Endothelial cell of umbilical vein (primary cell): ENCODE measurements at regions not wholly inside any gene's neighbourhood (a gene's known extent, or its start where the extent isn't known, plus 50 kb on each side); places are given as distances from the start of the nearest gene placed in this dataset.

Experiments used
- BruUV-seq: library from RNA; stranded (reverse); fragments of 400-500 nt; replicated peaks from 2 replicates; lab custom pipeline; 2021; lab: Mats Ljungman, UMichigan
- CTCF ChIA-PET: fragments of 300-600, 350-600 bp; sonication (Branson Sonifier 250); formaldehyde crosslinking; loops from one replicate; lab custom pipeline; 2021; ENCODE audit warnings: antibody characterized with exemption, inconsistent platforms; lab: Charles Lee
- POLR2A ChIA-PET: fragments of 300-600, 350-600 bp; sonication (Branson Sonifier 250); formaldehyde crosslinking; loops from one replicate; lab custom pipeline; 2021; ENCODE audit warnings: antibody characterized with exemption, inconsistent platforms; lab: Charles Lee
- DNase-seq: peaks from one replicate; pipeline ENCODE4 v3.0.0-alpha.2; 2011; ENCODE audit warnings: low read depth, low spot score
- FAIRE-seq: peaks from 2 replicates; lab custom pipeline; 2011; peaks lifted over from hg19 to GRCh38; lab: Jason Lieb, UNC
- H2AFZ ChIP-seq: 2 replicates; pipeline ENCODE4 v1.6.0; 2012; ENCODE audit warnings: low read depth, low read length, control low read depth, inconsistent platforms
- H3K27ac ChIP-seq: 2 replicates; pipeline ENCODE4 v1.5.1; 2011; ENCODE audit warnings: low read depth, mild to moderate bottlenecking, control low read depth, low read length, moderate library complexity; ENCODE audit not compliant: insufficient read depth
- H3K27me3 ChIP-seq, 2 experiments: 2 replicates each; pipeline versions ENCODE4 v1.6.0 to v1.6.1; 2011; ENCODE audit warnings: low read length in 2 of 2, mixed read lengths in 1 of 2; ENCODE audit not compliant: control insufficient read depth in 2 of 2, insufficient read depth in 2 of 2
- H3K36me3 ChIP-seq, 2 experiments: 2 replicates in 1 of 2; 3 replicates in 1 of 2; pipeline ENCODE4 v1.5.1; 2011; ENCODE audit warnings: low read length in 2 of 2, mild to moderate bottlenecking in 1 of 2, moderate library complexity in 1 of 2; ENCODE audit not compliant: control insufficient read depth in 2 of 2, insufficient read depth in 2 of 2; ENCODE audit errors: extremely low read depth in 1 of 2
- H3K4me1 ChIP-seq: 3 replicates; pipeline ENCODE4 v1.5.1; 2011; ENCODE audit warnings: mild to moderate bottlenecking, low read length; ENCODE audit not compliant: control insufficient read depth, insufficient read depth; ENCODE audit errors: extremely low read depth
- H3K4me2 ChIP-seq: 2 replicates; pipeline ENCODE4 v1.6.1; 2011; ENCODE audit warnings: low read length, control low read depth, mixed read lengths; ENCODE audit not compliant: insufficient read depth
- H3K4me3 ChIP-seq, 3 experiments: fragments of 200-600 bp in 1 of 3; sonication (generic), shearing (Covaris generic) in 1 of 3; replicated peaks in 1 of 3; 2 replicates each; pipeline ENCODE4 v1.5.1; 2011 to 2016; ENCODE audit warnings: control low read depth in 3 of 3, low read length in 3 of 3, mild to moderate bottlenecking in 2 of 3, inconsistent platforms in 1 of 3, low read depth in 1 of 3, moderate library complexity in 1 of 3; ENCODE audit not compliant: insufficient read depth in 1 of 3
- H3K79me2 ChIP-seq: 2 replicates; pipeline ENCODE4 v1.6.0; 2012; ENCODE audit warnings: low read length, inconsistent platforms; ENCODE audit not compliant: control insufficient read depth, insufficient read depth
- H3K9ac ChIP-seq: replicated peaks from 2 replicates; pipeline ENCODE3; 2011; ENCODE audit warnings: low read length, control low read depth; ENCODE audit not compliant: insufficient read depth; ENCODE audit errors: extremely low read depth
- H3K9me1 ChIP-seq: replicated peaks from 3 replicates; pipeline ENCODE4 v1.6.0; 2011; ENCODE audit warnings: mild to moderate bottlenecking, low read length; ENCODE audit not compliant: control insufficient read depth, insufficient read depth; ENCODE audit errors: extremely low read depth
- H3K9me3 ChIP-seq: replicated peaks from 2 replicates; pipeline ENCODE4 v1.5.1; 2012; ENCODE audit warnings: low read length, inconsistent platforms; ENCODE audit not compliant: control insufficient read depth, insufficient read depth
- H4K20me1 ChIP-seq: replicated peaks from 2 replicates; pipeline ENCODE3; 2011; ENCODE audit warnings: mild to moderate bottlenecking, low read length; ENCODE audit not compliant: control insufficient read depth, insufficient read depth; ENCODE audit errors: extremely low read depth
- CTCF ChIP-seq, 2 donors: IDR thresholded peaks; 1 replicate in 1 of 2; 2 replicates in 1 of 2; pipeline ENCODE4 v1.5.1; 2011; ENCODE audit warnings: low read length in 2 of 2, mild to moderate bottlenecking in 2 of 2, moderate library complexity in 2 of 2, control low read depth in 1 of 2, inconsistent platforms in 1 of 2, low read depth in 1 of 2; ENCODE audit not compliant: insufficient read depth in 1 of 2; ENCODE audit errors: extremely low read depth in 1 of 2
- EZH2 ChIP-seq: IDR thresholded peaks from 2 replicates; pipeline ENCODE4 v1.6.1; 2012; ENCODE audit warnings: borderline replicate concordance, low read depth, mild to moderate bottlenecking, moderate library complexity, low read length, inconsistent platforms; ENCODE audit not compliant: severe bottlenecking
- GATA2 ChIP-seq: IDR thresholded peaks from 2 replicates; pipeline ENCODE4 v1.7.0; 2011; ENCODE audit warnings: low read depth, mild to moderate bottlenecking, moderate library complexity, mixed read lengths, low read length; ENCODE audit not compliant: insufficient read length, insufficient read depth
- JUN ChIP-seq: IDR thresholded peaks from 2 replicates; pipeline ENCODE4 v1.6.1; 2011; ENCODE audit warnings: borderline replicate concordance, low read depth; ENCODE audit not compliant: insufficient read length, insufficient read depth
- MAX ChIP-seq: IDR thresholded peaks from 2 replicates; pipeline ENCODE4 v1.6.1; 2011; ENCODE audit not compliant: insufficient read depth, insufficient read length
- MYC ChIP-seq: IDR thresholded peaks from one replicate; pipeline ENCODE4 v1.6.1; 2011; ENCODE audit warnings: mild to moderate bottlenecking, low read depth, low read length
- POLR2A ChIP-seq: IDR thresholded peaks from 2 replicates; pipeline ENCODE4 v1.6.1; 2012; ENCODE audit warnings: low read depth, mild to moderate bottlenecking, control low read depth, low read length
- POLR2AphosphoS5 ChIP-seq: IDR thresholded peaks from 2 replicates; pipeline ENCODE4 v1.6.1; 2012; ENCODE audit warnings: low read depth, mild to moderate bottlenecking, control low read depth, low read length, moderate library complexity; ENCODE audit not compliant: insufficient read depth
- dilution Hi-C: fragments of 300-500 bp; cut with MboI; formaldehyde crosslinking; loops from one replicate; pipeline ENCODE4 v1.15.0; 2019; ENCODE audit warnings: low sequenced_read_pairs; ENCODE audit not compliant: extremely low pct_ligation_motif_present
- intact Hi-C: fragments of 100-400 bp; cut with micrococcal nuclease; formaldehyde crosslinking; loops from one replicate; pipeline ENCODE4 v1.10.0; 2022

DNA sequence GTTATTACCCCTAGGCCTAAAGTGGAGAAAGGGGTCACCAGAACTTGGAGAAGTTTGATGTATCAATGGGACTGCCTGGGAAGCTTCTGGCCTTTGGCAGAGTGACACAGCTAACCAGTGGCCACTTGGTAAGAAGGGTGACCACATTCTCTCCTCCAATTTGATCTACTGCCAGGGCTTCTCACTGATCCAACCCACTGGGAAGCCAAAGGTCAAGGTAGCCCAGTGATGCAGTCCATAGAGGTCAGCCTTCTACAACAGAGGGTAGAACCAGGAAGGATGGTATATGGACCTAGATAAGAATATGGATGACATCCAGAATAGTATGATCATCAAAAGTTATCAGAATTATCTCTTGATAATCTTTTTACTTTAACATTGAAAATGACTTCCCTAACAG is 493.6 kb downstream of the NYAP2 start:
- intact Hi-C loops = no loop called here
- TF ChIP-seq GATA2 = no peak
- no TSS peak for BruUV-seq
- ChIA-PET POLR2A (no interaction called here), CTCF (no interaction called here)
- Histone ChIP-seq H3K36me3 (no peaks in the 10 kb centered on the region), H3K27ac (no peak overlapping the region), H2AFZ (no peak overlapping the region), H3K27me3 (no peaks in the 10 kb centered on the region), H3K9ac (no peak overlapping the region), H4K20me1 (no peaks in the 10 kb centered on the region), H3K4me1 (no peaks in the 10 kb centered on the region), H3K9me1 (no peaks in the 10 kb centered on the region), H3K79me2 (no peaks in the 10 kb centered on the region), H3K4me3 (no peak overlapping the region), H3K4me2 (no peak overlapping the region), H3K9me3 (no peaks in the 10 kb centered on the region)
- no peak for DNase-seq
- FAIRE-seq = no peak
- dilution Hi-C loops = no loop called here

DNA sequence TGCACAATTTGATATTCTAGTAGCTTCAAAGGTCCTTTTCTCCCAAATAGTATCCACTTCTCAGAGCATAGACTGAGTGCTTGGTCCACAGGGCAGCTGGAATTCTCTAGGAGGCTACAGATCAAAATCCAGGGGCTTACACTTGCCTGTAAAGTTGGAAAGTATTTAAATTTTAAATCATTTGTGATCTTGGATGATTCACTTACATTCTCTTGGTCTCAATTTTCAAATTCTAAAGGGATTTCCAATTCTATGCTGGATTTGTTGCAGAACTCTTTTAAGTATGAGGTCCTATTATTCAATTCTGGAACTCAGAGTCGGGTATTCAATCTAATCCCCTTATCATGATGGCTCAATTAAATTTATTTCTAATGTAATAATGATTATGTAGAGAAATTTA is 492.3 kb downstream of the NYAP2 start:
- Histone ChIP-seq H3K27ac (no peak overlapping the region), H3K27me3 (no peaks in the 10 kb centered on the region), H3K36me3 (no peaks in the 10 kb centered on the region), H3K4me3 (no peak overlapping the region), H3K9me3 (no peaks in the 10 kb centered on the region), H3K4me2 (no peak overlapping the region), H2AFZ (no peak overlapping the region), H3K9me1 (no peaks in the 10 kb centered on the region), H3K9ac (no peak overlapping the region), H3K79me2 (no peaks in the 10 kb centered on the region), H4K20me1 (no peaks in the 10 kb centered on the region), H3K4me1 (no peaks in the 10 kb centered on the region)
- intact Hi-C loops (no loop called here), dilution Hi-C loops (no loop called here)
- BruUV-seq = no TSS peak
- DNase-seq = no peak
- ChIA-PET CTCF (interaction anchor here (1.1 kb wide), 1 partner anchor 911 kb away, joined by 5 read pairs; no protein-coding TSS in a partner anchor), POLR2A (no interaction called here)
- no peak for TF ChIP-seq CTCF (IDR thresholded peaks at IDR 0.05; ENCODE audit: extremely low read depth in 1 of 2, insufficient read depth in 1 of 2, low read depth in 1 of 2, low read length in 2 of 2)
- no peak for TF ChIP-seq MAX
- no peak for TF ChIP-seq GATA2
- TF ChIP-seq POLR2A = no peak
- TF ChIP-seq EZH2 = no peak
- no peak for TF ChIP-seq POLR2AphosphoS5
- TF ChIP-seq MYC = no peak
- TF ChIP-seq JUN = no peak
- FAIRE-seq = no peak
